ENCODE measurements at regions not wholly inside any gene's neighbourhood (a gene's known extent, or its start where the extent isn't known, plus 50 kb on each side); places are given as distances from the start of the nearest gene placed in this dataset.
"Not testable (repeated sequence)": the region's sequence is repeated elsewhere in the genome, so short reads cannot be mapped to it uniquely, and the experiment has no call there.

GRCh38 chr2:149685401-149685800, 97.8 kb upstream of the MMADHC start:
- TF ChIP-seq CTCF (IDR thresholded peaks at IDR 0.05); ZFX (IDR thresholded peaks at IDR 0.05; ENCODE audit: borderline replicate concordance): not testable (repeated sequence)
